KOPT-K1 (cell line): ENCODE measurements at regions not wholly inside any gene's neighbourhood (a gene's known extent, or its start where the extent isn't known, plus 50 kb on each side); places are given as distances from the start of the nearest gene placed in this dataset.
"Not testable (repeated sequence)": the region's sequence is repeated elsewhere in the genome, so short reads cannot be mapped to it uniquely, and the experiment has no call there.

Experiments
- H3K27ac ChIP-seq: fragments of 200-600 bp; sonication (generic); 2 replicates; pipeline ENCODE4 v1.5.1; 2016; ENCODE audit warnings: antibody characterized with exemption, mild to moderate bottlenecking, low read depth, low read length; ENCODE audit not compliant: poor library complexity, severe bottlenecking
- H3K36me3 ChIP-seq: fragments of 200-600 bp; sonication (generic); 2 replicates; pipeline ENCODE4 v1.5.1; 2017; ENCODE audit warnings: antibody characterized with exemption, mild to moderate bottlenecking, low read length, moderate library complexity; ENCODE audit not compliant: insufficient read depth
- H3K9me3 ChIP-seq: fragments of 200-600 bp; sonication (generic); 2 replicates; pipeline ENCODE4 v1.5.1; 2017; ENCODE audit warnings: antibody characterized with exemption, low read length, mild to moderate bottlenecking; ENCODE audit not compliant: insufficient read depth, poor library complexity, severe bottlenecking

GRCh38 chr17:22044706-22045246, 352.5 kb downstream of the KCNJ18 start:
- H3K36me3 ChIP-seq, H3K9me3 ChIP-seq: not testable (repeated sequence)

GRCh38 chr17:22047521-22047920, 355.2 kb downstream of the KCNJ18 start:
- not testable (repeated sequence) for H3K36me3 ChIP-seq

More at GRCh38 chr17:22044706-22045246, 352.5 kb downstream of the KCNJ18 start:
- H3K27ac ChIP-seq, result not testable (repeated sequence)

GRCh38 chr17:22048226-22048625, 355.9 kb downstream of the KCNJ18 start:
- H3K27ac ChIP-seq, H3K36me3 ChIP-seq, H3K9me3 ChIP-seq: not testable (repeated sequence)

More at GRCh38 chr17:22047521-22047920, 355.2 kb downstream of the KCNJ18 start:
- H3K9me3 ChIP-seq, H3K27ac ChIP-seq: not testable (repeated sequence)

- not testable (repeated sequence) for H3K27ac ChIP-seq, H3K36me3 ChIP-seq, H3K9me3 ChIP-seq
Observed at GRCh38 chr17:22050766-22051165, 358.4 kb downstream of the KCNJ18 start.

- not testable (repeated sequence) for H3K27ac ChIP-seq, H3K36me3 ChIP-seq
Observed at GRCh38 chr17:22052715-22053114, 360.4 kb downstream of the KCNJ18 start.

GRCh38 chr17:22056566-22056965, 364.2 kb downstream of the KCNJ18 start:
- H3K9me3 ChIP-seq, H3K27ac ChIP-seq, H3K36me3 ChIP-seq: not testable (repeated sequence)

More at GRCh38 chr17:22052715-22053114, 360.4 kb downstream of the KCNJ18 start:
- H3K9me3 ChIP-seq, result not testable (repeated sequence)

- not testable (repeated sequence) for H3K9me3 ChIP-seq, H3K27ac ChIP-seq, H3K36me3 ChIP-seq
Observed at GRCh38 chr17:22075918-22076317, 383.6 kb downstream of the KCNJ18 start.

- H3K27ac ChIP-seq, H3K9me3 ChIP-seq, H3K36me3 ChIP-seq: not testable (repeated sequence)
Observed at GRCh38 chr17:22088589-22088988, 396.3 kb downstream of the KCNJ18 start.

GRCh38 chr17:22090263-22090935, 398.1 kb downstream of the KCNJ18 start:
- Histone ChIP-seq H3K36me3 (no peaks in the 10 kb centered on the region), H3K9me3 (peaks cover 8% of the 10 kb centered on the region), H3K27ac (no peak overlapping the region)

- not testable (repeated sequence) for H3K36me3 ChIP-seq, H3K27ac ChIP-seq, H3K9me3 ChIP-seq
Observed at GRCh38 chr17:22091041-22091679, 398.8 kb downstream of the KCNJ18 start.

GRCh38 chr17:22091840-22092239, 399.5 kb downstream of the KCNJ18 start:
- H3K36me3 ChIP-seq, H3K27ac ChIP-seq, H3K9me3 ChIP-seq: not testable (repeated sequence)

GRCh38 chr17:22095414-22095813, 403.1 kb downstream of the KCNJ18 start:
- not testable (repeated sequence) for H3K27ac ChIP-seq, H3K36me3 ChIP-seq, H3K9me3 ChIP-seq

- not testable (repeated sequence) for H3K9me3 ChIP-seq, H3K27ac ChIP-seq, H3K36me3 ChIP-seq
Observed at GRCh38 chr17:22099633-22100032, 407.3 kb downstream of the KCNJ18 start.

GRCh38 chr17:22102177-22102576, 409.9 kb downstream of the KCNJ18 start:
- H3K9me3 ChIP-seq, result no peaks in the 10 kb centered on the region
- no peaks in the 10 kb centered on the region for H3K36me3 ChIP-seq
- no peak overlapping the region for H3K27ac ChIP-seq

- not testable (repeated sequence) for H3K27ac ChIP-seq, H3K36me3 ChIP-seq, H3K9me3 ChIP-seq
Observed at GRCh38 chr17:22116720-22117119, 424.4 kb downstream of the KCNJ18 start.

GRCh38 chr17:22117401-22117800, 425.1 kb downstream of the KCNJ18 start:
- H3K27ac ChIP-seq, H3K36me3 ChIP-seq, H3K9me3 ChIP-seq: not testable (repeated sequence)
